GM10248 (cell line): ENCODE measurements at regions not wholly inside any gene's neighbourhood (a gene's known extent, or its start where the extent isn't known, plus 50 kb on each side); places are given as distances from the start of the nearest gene placed in this dataset.

ENCODE experiments used
- CTCF ChIA-PET: fragments of 300-600 bp; sonication (Branson Sonifier 250); formaldehyde crosslinking; extraction: SDS; loops from one replicate; lab custom pipeline; 2021; ENCODE audit warnings: antibody characterized with exemption; lab: Yijun Ruan, JAX
- POLR2A ChIA-PET: fragments of 350-650 bp; sonication (Branson Sonifier 250); formaldehyde crosslinking; extraction: SDS; loops from one replicate; lab custom pipeline; 2020; ENCODE audit warnings: antibody characterized with exemption; lab: Yijun Ruan, JAX
- DNase-seq: peaks from one replicate; pipeline ENCODE4 v3.0.0; 2012; ENCODE audit errors: extremely low spot score
- TF ChIP-seq, protein P1 (sequence below): IDR thresholded peaks from 2 replicates; pipeline ENCODE4 v1.5.1; 2012; ENCODE audit warnings: mild to moderate bottlenecking, low read depth; ENCODE audit errors: extremely low read depth, missing control alignments, control extremely low read depth

DNA sequence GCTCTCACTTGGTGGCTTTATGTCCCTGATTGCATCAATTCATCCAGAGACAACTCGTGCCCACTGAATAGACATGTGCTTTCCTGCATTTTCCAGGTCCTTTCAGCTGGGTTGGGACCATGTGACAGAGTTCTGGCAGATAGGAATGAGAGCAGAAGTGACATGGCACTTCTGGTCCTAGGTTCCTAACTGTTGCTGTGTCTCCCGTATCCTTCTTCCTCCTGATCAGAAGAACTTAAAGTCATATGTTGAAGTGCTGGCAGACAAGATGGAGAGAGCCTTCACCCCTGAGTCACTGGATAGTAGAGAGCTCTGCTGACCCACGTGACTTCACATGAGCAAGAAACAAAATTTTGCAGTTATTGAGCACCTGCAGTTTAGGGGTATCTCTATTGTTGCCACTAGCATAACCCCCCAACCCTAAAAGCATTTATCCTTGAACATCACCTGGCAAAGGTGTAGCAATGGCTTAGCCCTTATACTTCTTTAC, 80.0 kb downstream of the NREP start:
- TF ChIP-seq, protein P1, sequence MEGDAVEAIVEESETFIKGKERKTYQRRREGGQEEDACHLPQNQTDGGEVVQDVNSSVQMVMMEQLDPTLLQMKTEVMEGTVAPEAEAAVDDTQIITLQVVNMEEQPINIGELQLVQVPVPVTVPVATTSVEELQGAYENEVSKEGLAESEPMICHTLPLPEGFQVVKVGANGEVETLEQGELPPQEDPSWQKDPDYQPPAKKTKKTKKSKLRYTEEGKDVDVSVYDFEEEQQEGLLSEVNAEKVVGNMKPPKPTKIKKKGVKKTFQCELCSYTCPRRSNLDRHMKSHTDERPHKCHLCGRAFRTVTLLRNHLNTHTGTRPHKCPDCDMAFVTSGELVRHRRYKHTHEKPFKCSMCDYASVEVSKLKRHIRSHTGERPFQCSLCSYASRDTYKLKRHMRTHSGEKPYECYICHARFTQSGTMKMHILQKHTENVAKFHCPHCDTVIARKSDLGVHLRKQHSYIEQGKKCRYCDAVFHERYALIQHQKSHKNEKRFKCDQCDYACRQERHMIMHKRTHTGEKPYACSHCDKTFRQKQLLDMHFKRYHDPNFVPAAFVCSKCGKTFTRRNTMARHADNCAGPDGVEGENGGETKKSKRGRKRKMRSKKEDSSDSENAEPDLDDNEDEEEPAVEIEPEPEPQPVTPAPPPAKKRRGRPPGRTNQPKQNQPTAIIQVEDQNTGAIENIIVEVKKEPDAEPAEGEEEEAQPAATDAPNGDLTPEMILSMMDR: no peak
- CTCF ChIA-PET: no interaction called here
- POLR2A ChIA-PET: no interaction called here
- no peak for DNase-seq

DNA sequence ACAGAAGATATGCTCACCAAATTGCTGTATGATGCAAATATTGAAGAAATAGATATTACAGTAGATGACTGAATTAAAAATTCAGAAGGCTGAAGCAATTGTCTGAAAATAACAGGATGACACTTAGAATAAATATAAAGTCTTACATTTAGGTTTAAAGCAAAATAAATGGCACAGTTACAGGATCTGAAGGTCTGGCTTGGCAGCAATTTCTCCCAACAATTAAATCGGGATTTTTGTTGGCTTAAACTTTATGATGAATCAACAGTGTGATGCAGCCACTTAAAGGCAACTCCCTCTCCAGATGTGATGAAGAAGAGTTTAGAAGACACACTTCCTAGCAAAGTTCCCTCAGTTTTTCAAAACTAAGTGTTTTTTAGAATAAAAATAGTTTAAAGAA, 80.5 kb downstream of the NREP start:
- TF ChIP-seq, protein P1: no peak
- DNase-seq: no peak
- POLR2A ChIA-PET: no interaction called here
- CTCF ChIA-PET: no interaction called here

DNA sequence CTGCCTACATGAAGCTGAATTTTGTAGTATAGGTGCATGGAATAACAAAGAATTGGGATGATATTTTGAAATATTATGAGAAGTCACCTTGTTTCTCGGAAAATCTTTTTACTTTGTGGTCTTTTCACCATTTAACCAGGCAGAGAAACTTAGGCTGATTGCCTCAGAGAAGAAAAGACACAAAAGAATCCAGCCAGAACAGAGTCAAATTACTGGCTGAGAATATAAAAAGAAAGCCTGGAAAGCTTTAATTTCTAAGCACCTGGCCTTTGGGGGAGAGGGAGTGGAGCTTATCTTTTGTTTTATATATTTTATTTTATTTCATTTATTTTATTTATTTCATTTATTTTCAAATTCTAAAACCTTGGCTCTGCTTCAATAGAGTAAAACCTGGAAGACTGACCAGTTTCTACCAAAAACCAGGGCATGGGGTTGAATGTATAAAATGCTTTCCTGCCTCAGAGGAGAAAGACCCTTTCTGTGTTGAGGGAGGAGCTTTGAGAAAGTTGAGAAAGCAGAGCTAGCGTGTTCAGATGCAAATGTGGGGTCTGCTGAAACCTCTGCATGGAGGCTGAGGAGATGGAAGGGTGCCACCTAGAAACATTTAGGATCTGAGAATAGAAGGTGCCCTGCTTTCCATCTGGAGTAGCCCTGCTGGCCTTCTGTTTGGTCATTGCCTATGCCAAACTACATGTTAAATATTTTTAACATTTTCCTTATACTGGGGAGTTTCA, 81.6 kb downstream of the NREP start:
- ChIA-PET POLR2A (no interaction called here), CTCF (interaction anchor here (1.3 kb wide), 1 partner anchor 10 kb away, joined by 3 read pairs; no protein-coding TSS in a partner anchor)
- no peak for DNase-seq
- TF ChIP-seq, protein P1: no peak

DNA sequence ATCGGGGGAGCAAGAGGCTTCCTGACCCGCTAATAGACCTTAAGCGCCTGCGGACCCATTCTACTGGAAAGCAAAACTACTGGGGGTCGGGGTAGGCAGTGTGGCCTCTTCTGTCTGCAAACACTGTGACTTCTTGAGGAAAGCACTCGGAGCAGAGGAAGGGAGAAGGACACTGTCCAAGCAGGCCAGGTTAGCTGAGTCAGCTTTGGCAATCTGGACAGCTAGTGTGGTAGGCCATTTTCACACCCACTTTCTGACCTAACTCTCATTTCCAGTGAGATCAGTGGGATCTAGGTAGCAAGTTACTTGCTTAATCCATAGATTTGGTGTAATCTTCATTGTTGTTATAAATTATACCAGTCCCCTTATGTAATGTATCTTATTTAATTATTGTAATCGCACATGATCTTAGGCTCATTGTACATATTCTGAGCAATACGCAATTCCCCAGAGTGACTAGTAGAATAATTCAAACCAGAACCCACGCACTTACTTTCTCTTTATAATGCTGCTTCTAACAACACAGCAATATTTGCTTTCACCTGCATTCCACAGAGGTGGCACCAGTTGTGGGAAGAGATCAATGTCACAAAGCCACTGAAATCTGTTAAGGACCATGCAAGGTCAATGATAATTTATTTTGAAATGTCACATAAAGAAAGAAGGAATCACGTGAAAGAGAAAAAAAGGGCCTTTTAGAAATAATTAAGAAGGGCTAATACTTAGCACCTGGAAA, 82.9 kb downstream of the NREP start:
- no peak for DNase-seq
- POLR2A ChIA-PET: no interaction called here
- CTCF ChIA-PET: no interaction called here
- TF ChIP-seq, protein P1: no peak

DNA sequence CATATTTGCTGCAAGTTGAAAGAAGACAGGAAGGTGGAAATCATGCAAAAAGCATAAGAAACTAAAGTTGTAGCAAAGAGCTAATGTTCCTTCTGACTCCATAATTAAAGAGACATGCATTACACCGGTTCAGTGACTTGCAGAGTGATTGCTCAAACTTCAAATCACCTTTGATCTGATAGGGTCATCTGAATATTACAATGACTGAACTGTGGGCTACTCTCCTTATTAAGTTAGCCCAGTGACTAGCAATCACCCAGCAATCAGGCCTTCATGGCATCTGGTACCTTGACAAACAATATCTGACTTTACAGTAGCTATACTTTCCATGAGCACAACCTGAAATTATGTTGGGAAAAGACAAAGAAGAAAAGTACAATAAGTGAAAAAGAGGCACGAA, 84.9 kb downstream of the NREP start:
- TF ChIP-seq, protein P1: no peak
- POLR2A ChIA-PET: no interaction called here
- CTCF ChIA-PET: interaction anchor here (0.8 to 1.3 kb wide), 3 partner anchors 78 to 625 kb away, joined by 3 to 4 read pairs (median 3); no protein-coding TSS in a partner anchor
- DNase-seq: no peak

DNA sequence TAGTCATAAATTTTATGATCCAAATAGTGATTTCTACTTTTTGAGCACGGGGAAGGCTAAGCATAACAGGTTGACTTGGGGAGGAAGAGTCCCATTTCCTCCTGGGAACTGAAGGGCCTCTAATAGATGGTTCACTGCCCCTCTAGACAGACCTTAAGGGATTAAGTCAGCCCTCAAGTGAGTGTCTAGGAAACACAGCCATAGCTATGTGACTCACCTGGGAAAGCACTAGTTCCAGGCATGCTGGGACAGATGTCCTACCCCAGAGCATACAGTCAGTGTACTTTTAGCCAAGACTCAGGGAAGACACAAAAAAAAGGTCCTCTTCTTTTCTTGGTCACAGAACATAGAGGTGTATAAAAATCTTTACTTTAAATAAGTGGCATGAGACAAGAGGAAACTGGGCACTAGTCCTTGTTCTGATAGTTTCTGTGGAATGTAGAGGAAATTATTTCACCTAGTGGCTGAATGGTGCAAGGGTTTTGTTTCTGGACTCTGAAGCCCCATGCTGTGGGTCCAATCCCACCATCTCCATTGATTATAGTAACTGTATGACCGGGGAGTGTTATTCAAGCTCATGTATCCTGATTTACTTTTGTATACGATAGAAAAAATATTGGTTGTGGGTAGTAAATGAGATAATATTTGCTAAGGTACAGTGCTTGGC, 86.0 kb downstream of the NREP start:
- no peak for DNase-seq

More for the DNA sequence above, 86.0 kb downstream of the NREP start:
- ChIA-PET POLR2A (no interaction called here), CTCF (interaction anchor here (0.8 to 1.7 kb wide), 5 partner anchors 23 to 580 kb away, joined by 3 to 4 read pairs (median 3); no protein-coding TSS in a partner anchor)
- TF ChIP-seq, protein P1: no peak
